ENCODE measurements at regions not wholly inside any gene's neighbourhood (a gene's known extent, or its start where the extent isn't known, plus 50 kb on each side); places are given as distances from the start of the nearest gene placed in this dataset.

DNA sequence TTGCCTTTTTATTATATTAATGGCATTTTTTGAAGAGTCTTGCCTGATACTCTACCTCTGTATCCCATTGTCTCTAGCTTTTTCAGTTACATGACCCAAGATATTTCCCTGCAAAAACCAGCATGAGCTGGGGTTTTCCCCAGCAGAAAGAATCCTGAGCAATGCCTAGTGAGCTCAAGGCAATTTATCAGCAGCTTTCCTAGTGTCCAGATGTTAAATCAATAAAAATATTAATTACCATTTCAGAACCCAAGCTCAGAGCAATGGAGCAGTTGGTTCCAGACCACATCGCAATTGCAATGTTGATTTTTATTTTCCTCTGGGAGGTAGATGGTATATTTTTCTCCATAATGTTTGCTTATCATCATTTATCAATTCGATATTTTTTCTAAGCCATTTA is 137.2 kb downstream of the RAB38 start:
- H2AK5ac ChIP-seq (ENCODE audit: low read depth, low read length): no peak overlapping the region
- no peaks in the 10 kb centered on the region for H3K36me3 ChIP-seq (ENCODE audit: control insufficient read depth in 2 of 4, insufficient read depth in 4 of 4, low read length in 3 of 4)
- H4K91ac ChIP-seq (replicated peaks; ENCODE audit: insufficient read length, low read length): no peak overlapping the region
- no peak overlapping the region for H3K23ac ChIP-seq (ENCODE audit: insufficient read length)
- H2BK12ac ChIP-seq (ENCODE audit: low read depth, low read length): no peak overlapping the region
- POLR2A ChIA-PET (ENCODE audit: partially characterized antibody): no interaction called here
- H3K79me2 ChIP-seq (ENCODE audit: control insufficient read depth in 1 of 2, insufficient read depth in 2 of 2, low read length in 2 of 2): no peaks in the 10 kb centered on the region
- H3K14ac ChIP-seq (ENCODE audit: insufficient read length): no peak overlapping the region
- H3K4me3 ChIP-seq (ENCODE audit: extremely low read depth in 1 of 4, insufficient read depth in 2 of 4, low read depth in 3 of 4, low read length in 4 of 4): no peak overlapping the region
- no peaks in the 10 kb centered on the region for H3K27me3 ChIP-seq (replicated peaks in 1 of 4; ENCODE audit: control insufficient read depth in 3 of 4, extremely low read depth in 1 of 4, insufficient read depth in 3 of 4, low read length in 3 of 4)
- no peaks in the 10 kb centered on the region for H3K23me2 ChIP-seq (ENCODE audit: low read depth, low read length)
- no peaks in the 10 kb centered on the region for H4K20me1 ChIP-seq (replicated peaks in 1 of 2; ENCODE audit: control insufficient read depth in 1 of 2, insufficient read depth in 2 of 2, low read length in 2 of 2)
- no peaks in the 10 kb centered on the region for H3K79me1 ChIP-seq (ENCODE audit: low read depth, low read length)
- no peak overlapping the region for H3K27ac ChIP-seq (ENCODE audit: low read depth, low read length)
- FAIRE-seq (no peak), DNase-seq (ENCODE audit: low read depth in 1 of 2, low spot score in 2 of 2) (no peak)
- peaks cover 0 to 11% (median 3%) of the 10 kb centered on the region in 4 experiments; a peak in 5 of 7 replicates for H3K4me1 ChIP-seq (replicated peaks in 1 of 4; ENCODE audit: control insufficient read depth in 3 of 4, insufficient read depth in 4 of 4, low read length in 3 of 4)
- H4K5ac ChIP-seq (ENCODE audit: insufficient read length, low read depth, low read length): no peak overlapping the region
- no peak overlapping the region for H3K56ac ChIP-seq (replicated peaks; ENCODE audit: insufficient read length, low read depth, low read length)
- H3K18ac ChIP-seq (ENCODE audit: extremely low read depth, low read length): no peak overlapping the region
- no peak overlapping the region for H3K9ac ChIP-seq (replicated peaks in 1 of 4; ENCODE audit: extremely low read depth in 1 of 4, low read depth in 3 of 4, low read length in 3 of 4)
- no peak overlapping the region for H4K8ac ChIP-seq (ENCODE audit: extremely low read depth, insufficient read depth, low read length)
- TF ChIP-seq KDM1A (IDR thresholded peaks at IDR 0.05; ENCODE audit: borderline replicate concordance, low read length) (no peak), EZH2 (IDR thresholded peaks at IDR 0.05; ENCODE audit: low read depth, low read length, severe bottlenecking) (no peak), TBP (IDR thresholded peaks at IDR 0.05; ENCODE audit: low read depth, low read length) (no peak), POLR2A (IDR thresholded peaks at IDR 0.05; ENCODE audit: control extremely low read depth in 1 of 2, low read depth in 2 of 2, low read length in 2 of 2) (no peak)
- CTCF ChIA-PET (ENCODE audit: partially characterized antibody): interaction anchor here (0.6 to 1.0 kb wide), 3 partner anchors 21 to 669 kb away, joined by 3 to 5 read pairs (median 5); no protein-coding TSS in a partner anchor
- H2BK5ac ChIP-seq (ENCODE audit: low read depth, low read length): no peak overlapping the region
- no peaks in the 10 kb centered on the region for H3K9me3 ChIP-seq (ENCODE audit: insufficient read depth in 2 of 2, low read depth in 1 of 2, low read length in 1 of 2)
- H3K4me2 ChIP-seq (ENCODE audit: insufficient read depth in 1 of 2, low read depth in 2 of 2, low read length in 2 of 2): no peak overlapping the region
- no peak overlapping the region for H2AFZ ChIP-seq (ENCODE audit: low read length)
- H2BK20ac ChIP-seq (ENCODE audit: low read length): no peak overlapping the region
- no peak overlapping the region for H2BK15ac ChIP-seq (ENCODE audit: low read length)
- no peak overlapping the region for H3K4ac ChIP-seq (replicated peaks; ENCODE audit: insufficient read length, low read depth, low read length)
- no peak overlapping the region for H2BK120ac ChIP-seq (replicated peaks; ENCODE audit: low read depth, low read length)
- WGBS, 2 experiments (ENCODE audit: extremely low coverage in 1 of 2, insufficient coverage in 1 of 2, insufficient read length in 1 of 2, insufficient replicate concordance in 2 of 2, low coverage in 1 of 2, low lambda C conversion rate in 2 of 2, missing lambda C conversion rate in 1 of 2): 92% methylated on average over 2 of the region's 2 CpGs; no CpG with 5 or more reads in 1 of the 2 experiments
